OCI-LY1 (cell line): ENCODE measurements at regions not wholly inside any gene's neighbourhood (a gene's known extent, or its start where the extent isn't known, plus 50 kb on each side); places are given as distances from the start of the nearest gene placed in this dataset.

ENCODE experiments used
- H2AFZ ChIP-seq: fragments of 200-600 bp; sonication (generic), shearing (Covaris generic); 2 replicates; pipeline ENCODE4 v1.6.0; 2014; ENCODE audit warnings: antibody characterized with exemption, mild to moderate bottlenecking, low read length
- H3F3A ChIP-seq: fragments of 200-600 bp; sonication (generic), shearing (Covaris generic); 2 replicates; pipeline ENCODE4 v1.6.0; 2014; ENCODE audit warnings: mild to moderate bottlenecking, antibody characterized with exemption, low read length, moderate library complexity; ENCODE audit not compliant: insufficient read depth
- H3K27ac ChIP-seq: fragments of 200-600 bp; sonication (generic); 2 replicates; pipeline ENCODE4 v1.5.1; 2014; ENCODE audit warnings: low read length, mixed run types, mild to moderate bottlenecking, low read depth; ENCODE audit not compliant: poor library complexity, severe bottlenecking
- H3K27me3 ChIP-seq: fragments of 200-600 bp; sonication (generic); 2 replicates; pipeline ENCODE4 v1.6.0; 2014; ENCODE audit warnings: antibody characterized with exemption, mild to moderate bottlenecking, low read length, moderate library complexity; ENCODE audit not compliant: insufficient read depth
- H3K36me3 ChIP-seq: fragments of 200-600 bp; sonication (generic); 2 replicates; pipeline ENCODE4 v1.6.1; 2014; ENCODE audit warnings: mild to moderate bottlenecking, antibody characterized with exemption, low read length, moderate library complexity, mixed read lengths; ENCODE audit not compliant: insufficient read depth
- H3K4me1 ChIP-seq: fragments of 200-600 bp; sonication (generic); 2 replicates; pipeline ENCODE4 v1.5.1; 2014; ENCODE audit warnings: mild to moderate bottlenecking, low read length, moderate library complexity; ENCODE audit not compliant: insufficient read depth, severe bottlenecking
- H3K4me2 ChIP-seq: fragments of 200-600 bp; sonication (generic), shearing (Covaris generic); 2 replicates; pipeline ENCODE4 v1.6.1; 2014; ENCODE audit warnings: low read length
- H3K4me3 ChIP-seq: fragments of 200-600 bp; sonication (generic); 2 replicates; pipeline ENCODE4 v1.5.1; 2014; ENCODE audit warnings: low read length, low read depth, mild to moderate bottlenecking, mixed read lengths; ENCODE audit not compliant: poor library complexity, severe bottlenecking
- H3K79me2 ChIP-seq: fragments of 200-600 bp; shearing (Covaris generic); 2 replicates; pipeline ENCODE4 v1.6.1; 2016; ENCODE audit warnings: mixed run types, low read length, mixed read lengths; ENCODE audit not compliant: insufficient read depth
- H3K9ac ChIP-seq: fragments of 200-600 bp; sonication (generic), shearing (Covaris generic); 2 replicates; pipeline ENCODE4 v1.6.1; 2014; ENCODE audit warnings: mild to moderate bottlenecking, low read length, mixed read lengths
- H3K9me2 ChIP-seq: fragments of 200-600 bp; sonication (generic), shearing (Covaris generic); 2 replicates; pipeline ENCODE4 v1.6.1; 2014; ENCODE audit warnings: low read depth, mild to moderate bottlenecking, low read length, mixed read lengths
- H3K9me3 ChIP-seq: fragments of 200-600 bp; shearing (Covaris generic); 2 replicates; pipeline ENCODE4 v1.6.1; 2014; ENCODE audit warnings: low read length, mixed read lengths
- H4K20me1 ChIP-seq: fragments of 200-600 bp; sonication (generic), shearing (Covaris generic); 2 replicates; pipeline ENCODE4 v1.6.0; 2016; ENCODE audit warnings: mild to moderate bottlenecking, low read length; ENCODE audit not compliant: insufficient read depth
- CTCF ChIP-seq: fragments of 200-600 bp; sonication (generic), shearing (Covaris generic); IDR thresholded peaks from 2 replicates; pipeline ENCODE4 v1.5.1; 2017; ENCODE audit warnings: mild to moderate bottlenecking, antibody characterized with exemption, low read length, moderate library complexity, mixed read lengths
- EZH2 ChIP-seq: fragments of 200-600 bp; sonication (generic), shearing (Covaris generic); IDR thresholded peaks from 2 replicates; pipeline ENCODE4 v1.8.0; 2017; ENCODE audit warnings: borderline replicate concordance, mixed run types, mild to moderate bottlenecking, antibody characterized with exemption, low read length, moderate library complexity, mixed read lengths

DNA sequence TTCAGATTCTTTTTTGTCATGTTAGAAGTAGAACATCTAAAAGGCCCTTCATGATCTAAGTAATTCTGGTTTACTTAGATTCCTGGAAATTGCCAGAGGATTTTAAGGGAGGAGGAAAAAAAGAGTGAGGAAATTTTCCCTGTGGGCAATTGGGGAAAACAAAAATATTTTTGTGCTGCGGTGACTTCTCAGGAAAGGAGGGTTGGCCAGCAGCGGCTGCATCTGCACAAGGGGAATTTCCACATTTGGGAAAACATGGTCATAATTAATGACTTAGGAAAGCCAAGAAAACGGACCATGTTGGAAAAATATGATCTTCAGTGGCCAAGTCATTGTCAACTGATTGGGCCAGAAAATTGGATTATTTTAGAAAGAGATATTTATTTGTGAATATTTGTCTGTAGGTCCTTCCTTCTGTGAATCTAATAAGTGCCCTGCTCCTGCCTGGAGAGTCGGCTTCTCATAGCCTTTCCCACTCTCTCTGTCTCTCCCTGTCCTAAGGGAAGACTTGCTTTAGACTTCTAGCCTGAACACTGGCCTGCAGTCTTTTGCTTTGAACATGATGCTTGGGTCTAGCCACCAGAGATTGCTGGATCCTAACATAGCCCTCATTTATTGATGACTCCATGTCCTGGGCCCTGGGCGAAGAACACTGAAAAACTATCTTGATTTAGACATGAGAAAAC, 124.2 kb upstream of the MKLN1 start:
- no peak for TF ChIP-seq CTCF
- TF ChIP-seq EZH2, result no peak
- Histone ChIP-seq H3K27ac (no peak overlapping the region), H3K9me2 (no peaks in the 10 kb centered on the region), H3F3A (no peaks in the 10 kb centered on the region), H3K4me3 (no peak overlapping the region), H3K4me2 (no peak overlapping the region), H2AFZ (no peak overlapping the region; the same call in 1 of the 2 replicates), H3K9ac (no peak overlapping the region), H4K20me1 (no peaks in the 10 kb centered on the region), H3K4me1 (no peaks in the 10 kb centered on the region), H3K79me2 (no peaks in the 10 kb centered on the region), H3K27me3 (no peaks in the 10 kb centered on the region), H3K9me3 (no peaks in the 10 kb centered on the region), H3K36me3 (no peaks in the 10 kb centered on the region)

- H3K9me2 ChIP-seq, result no peaks in the 10 kb centered on the region
- no peaks in the 10 kb centered on the region for H3K36me3 ChIP-seq
- H4K20me1 ChIP-seq, result no peaks in the 10 kb centered on the region
- no peak overlapping the region for H3K4me2 ChIP-seq
- H3K9me3 ChIP-seq, result no peaks in the 10 kb centered on the region
- H3K9ac ChIP-seq, result no peak overlapping the region
- no peaks in the 10 kb centered on the region for H3K4me1 ChIP-seq
- H3F3A ChIP-seq, result peaks cover 6% of the 10 kb centered on the region; the same call in 1 of the 2 replicates
- no peaks in the 10 kb centered on the region for H3K79me2 ChIP-seq
- TF ChIP-seq CTCF (no peak), EZH2 (no peak)
- H3K4me3 ChIP-seq, result no peak overlapping the region
- no peaks in the 10 kb centered on the region for H3K27me3 ChIP-seq
- no peak overlapping the region; the same call in 1 of the 2 replicates for H2AFZ ChIP-seq
- no peak overlapping the region for H3K27ac ChIP-seq
Measured at GRCh38 chr7:131208777-131209176, 118.9 kb upstream of the MKLN1 start.

- no peak overlapping the region for H3K4me3 ChIP-seq
- no peaks in the 10 kb centered on the region for H4K20me1 ChIP-seq
- no peak overlapping the region for H3K27ac ChIP-seq
- H3K27me3 ChIP-seq, result no peaks in the 10 kb centered on the region
- no peaks in the 10 kb centered on the region for H3K9me2 ChIP-seq
- no peaks in the 10 kb centered on the region for H3K9me3 ChIP-seq
- no peaks in the 10 kb centered on the region for H3K4me1 ChIP-seq
- TF ChIP-seq CTCF, result no peak
- TF ChIP-seq EZH2, result no peak
- peaks cover 6% of the 10 kb centered on the region; the same call in 1 of the 2 replicates for H3F3A ChIP-seq
- H3K36me3 ChIP-seq, result no peaks in the 10 kb centered on the region
- H2AFZ ChIP-seq, result no peak overlapping the region
- no peak overlapping the region for H3K4me2 ChIP-seq
- H3K9ac ChIP-seq, result no peak overlapping the region
- H3K79me2 ChIP-seq, result no peaks in the 10 kb centered on the region
Measured at GRCh38 chr7:131210618-131211017, 117.1 kb upstream of the MKLN1 start.
